PFSK-1 (cell line): ENCODE measurements at regions not wholly inside any gene's neighbourhood (a gene's known extent, or its start where the extent isn't known, plus 50 kb on each side); places are given as distances from the start of the nearest gene placed in this dataset.

Source experiments
- FOXP2 ChIP-seq: optimal IDR thresholded peaks from 2 replicates; pipeline ENCODE3; 2011; ENCODE audit warnings: borderline replicate concordance, control low read depth, inconsistent platforms; ENCODE audit not compliant: insufficient read depth; ENCODE audit errors: extremely low read length, extremely low read depth
- POLR2AphosphoS5 ChIP-seq: IDR thresholded peaks from 2 replicates; pipeline ENCODE4 v1.6.1; 2012; ENCODE audit warnings: low read depth, mild to moderate bottlenecking, control low read depth, low read length, moderate library complexity
- SIN3A ChIP-seq: IDR thresholded peaks from 2 replicates; pipeline ENCODE4 v1.6.1; 2012; ENCODE audit warnings: mild to moderate bottlenecking, low read length, moderate library complexity, borderline replicate concordance; ENCODE audit not compliant: insufficient read depth
- TAF1 ChIP-seq: IDR thresholded peaks from 2 replicates; pipeline ENCODE4 v1.6.1; 2012; ENCODE audit warnings: low read length, control low read depth, borderline replicate concordance; ENCODE audit not compliant: insufficient read depth
- TF ChIP-seq, protein P1 (sequence below), 2 experiments: IDR thresholded peaks; 2 replicates each; pipeline versions ENCODE4 v1.6.1 to v1.8.0; 2011 to 2012; ENCODE audit warnings: low read depth in 2 of 2, low read length in 2 of 2, control low read depth in 1 of 2, inconsistent platforms in 1 of 2, mild to moderate bottlenecking in 1 of 2, moderate library complexity in 1 of 2; ENCODE audit not compliant: insufficient read depth in 1 of 2

GRCh38 chr3:104896624-104897023, 470.1 kb upstream of the ALCAM start:
- TF ChIP-seq POLR2AphosphoS5 (no peak), TAF1 (no peak), SIN3A (no peak), FOXP2 (no peak)
- TF ChIP-seq, protein P1, sequence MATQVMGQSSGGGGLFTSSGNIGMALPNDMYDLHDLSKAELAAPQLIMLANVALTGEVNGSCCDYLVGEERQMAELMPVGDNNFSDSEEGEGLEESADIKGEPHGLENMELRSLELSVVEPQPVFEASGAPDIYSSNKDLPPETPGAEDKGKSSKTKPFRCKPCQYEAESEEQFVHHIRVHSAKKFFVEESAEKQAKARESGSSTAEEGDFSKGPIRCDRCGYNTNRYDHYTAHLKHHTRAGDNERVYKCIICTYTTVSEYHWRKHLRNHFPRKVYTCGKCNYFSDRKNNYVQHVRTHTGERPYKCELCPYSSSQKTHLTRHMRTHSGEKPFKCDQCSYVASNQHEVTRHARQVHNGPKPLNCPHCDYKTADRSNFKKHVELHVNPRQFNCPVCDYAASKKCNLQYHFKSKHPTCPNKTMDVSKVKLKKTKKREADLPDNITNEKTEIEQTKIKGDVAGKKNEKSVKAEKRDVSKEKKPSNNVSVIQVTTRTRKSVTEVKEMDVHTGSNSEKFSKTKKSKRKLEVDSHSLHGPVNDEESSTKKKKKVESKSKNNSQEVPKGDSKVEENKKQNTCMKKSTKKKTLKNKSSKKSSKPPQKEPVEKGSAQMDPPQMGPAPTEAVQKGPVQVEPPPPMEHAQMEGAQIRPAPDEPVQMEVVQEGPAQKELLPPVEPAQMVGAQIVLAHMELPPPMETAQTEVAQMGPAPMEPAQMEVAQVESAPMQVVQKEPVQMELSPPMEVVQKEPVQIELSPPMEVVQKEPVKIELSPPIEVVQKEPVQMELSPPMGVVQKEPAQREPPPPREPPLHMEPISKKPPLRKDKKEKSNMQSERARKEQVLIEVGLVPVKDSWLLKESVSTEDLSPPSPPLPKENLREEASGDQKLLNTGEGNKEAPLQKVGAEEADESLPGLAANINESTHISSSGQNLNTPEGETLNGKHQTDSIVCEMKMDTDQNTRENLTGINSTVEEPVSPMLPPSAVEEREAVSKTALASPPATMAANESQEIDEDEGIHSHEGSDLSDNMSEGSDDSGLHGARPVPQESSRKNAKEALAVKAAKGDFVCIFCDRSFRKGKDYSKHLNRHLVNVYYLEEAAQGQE (IDR thresholded peaks at IDR 0.05; ENCODE audit: insufficient read depth in 1 of 2, low read depth in 2 of 2, low read length in 2 of 2), result no peak
